C4-2B (cell line): ENCODE measurements at regions not wholly inside any gene's neighbourhood (a gene's known extent, or its start where the extent isn't known, plus 50 kb on each side); places are given as distances from the start of the nearest gene placed in this dataset.

Experiments used
- CTCF ChIP-seq: fragments of 450-650 bp; conservative IDR thresholded peaks from 2 replicates; pipeline ENCODE4 v1.5.1; 2017; ENCODE audit warnings: mild to moderate bottlenecking
- ZFX ChIP-seq: fragments of 450-650 bp; IDR thresholded peaks from 2 replicates; pipeline ENCODE4 v1.6.1; 2017

- TF ChIP-seq CTCF (no peak), ZFX (no peak)
These were observed 91.0 kb downstream of the FOXL1 start for GRCh38 chr16:86669285-86669805.
